Uterus (tissue), 3 donors: ENCODE measurements at regions not wholly inside any gene's neighbourhood (a gene's known extent, or its start where the extent isn't known, plus 50 kb on each side); places are given as distances from the start of the nearest gene placed in this dataset.

Source experiments
- DNase-seq, 2 donors: peaks; one replicate each; pipeline ENCODE4 v3.0.0-alpha.2; 2019 to 2020
- H3K27ac ChIP-seq, 2 donors: fragments of 200-600 bp; sonication (generic); 1 replicate in 1 of 2; 2 replicates in 1 of 2; pipeline ENCODE4 v1.5.1; 2016 to 2018
- H3K27me3 ChIP-seq, 2 donors: fragments of 200-600 bp; sonication (generic); one replicate each; pipeline ENCODE4 v1.5.1; 2018 to 2019; ENCODE audit warnings: control low read depth in 1 of 2
- H3K36me3 ChIP-seq, 2 donors: fragments of 200-600 bp; sonication (generic); one replicate each; pipeline ENCODE4 v1.5.1; 2019; ENCODE audit warnings: control low read depth in 1 of 2
- H3K4me1 ChIP-seq, 2 donors: fragments of 200-600 bp; sonication (generic); one replicate each; pipeline ENCODE4 v1.5.1; 2018 to 2019; ENCODE audit warnings: control low read depth in 1 of 2
- H3K4me3 ChIP-seq, 2 donors: fragments of 200-600 bp; sonication (generic); 1 replicate in 1 of 2; 2 replicates in 1 of 2; pipeline ENCODE4 v1.5.1; 2018 to 2019; ENCODE audit warnings: mild to moderate bottlenecking in 1 of 2
- H3K9me3 ChIP-seq, 2 donors: fragments of 200-600 bp; sonication (generic); one replicate each; pipeline ENCODE4 v1.5.1; 2019; ENCODE audit warnings: control low read depth in 1 of 2
- POLR2A ChIP-seq, 2 donors: fragments of 450-650 bp; IDR thresholded peaks; one replicate each; pipeline ENCODE4 v1.6.1; 2016; ENCODE audit warnings: antibody characterized with exemption in 2 of 2, mild to moderate bottlenecking in 1 of 2, moderate library complexity in 1 of 2
- intact Hi-C: fragments of 100-400 bp; cut with DNase I; formaldehyde crosslinking; loops from one replicate; pipeline ENCODE4 v1.15.1; 2023; ENCODE audit warnings: low total_unique reads
- TF ChIP-seq, protein P1 (sequence below), 4 experiments: fragments of 200-600 bp in 2 of 4; fragments of 450-650 bp in 2 of 4; sonication (generic) in 2 of 4; IDR thresholded peaks; one replicate each; pipeline ENCODE4 v1.5.1; 2016 to 2019; ENCODE audit warnings: antibody characterized with exemption in 4 of 4, mild to moderate bottlenecking in 2 of 4, moderate library complexity in 1 of 4
- donor health status: DM: yes; HTN: yes; CAD: no.

DNA sequence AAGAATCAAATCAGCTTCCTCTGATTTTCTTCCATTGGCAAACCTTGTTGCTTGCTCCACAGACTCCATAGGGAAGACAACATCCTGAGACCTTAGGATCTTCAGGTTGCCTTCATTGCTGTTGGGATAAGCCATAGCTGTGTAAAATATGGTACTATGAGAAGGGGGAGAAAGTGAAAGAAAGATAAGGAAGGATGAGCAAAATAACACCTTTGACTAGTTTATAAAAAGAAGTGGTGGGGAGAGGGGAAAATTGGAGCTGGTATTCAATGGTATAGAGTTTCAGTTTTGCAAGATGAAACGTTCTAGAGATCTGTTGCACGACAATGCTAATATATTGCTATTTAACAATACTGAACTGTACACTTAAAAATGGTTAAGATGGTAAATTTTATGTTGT, 180.4 kb upstream of the PHYHIPL start:
- no peaks in the 10 kb centered on the region for H3K4me1 ChIP-seq
- no peaks in the 10 kb centered on the region for H3K27me3 ChIP-seq
- no peaks in the 10 kb centered on the region for H3K36me3 ChIP-seq
- no peak overlapping the region for H3K4me3 ChIP-seq
- no peaks in the 10 kb centered on the region for H3K9me3 ChIP-seq
- no peak for TF ChIP-seq POLR2A (IDR thresholded peaks at IDR 0.05)
- TF ChIP-seq, protein P1, sequence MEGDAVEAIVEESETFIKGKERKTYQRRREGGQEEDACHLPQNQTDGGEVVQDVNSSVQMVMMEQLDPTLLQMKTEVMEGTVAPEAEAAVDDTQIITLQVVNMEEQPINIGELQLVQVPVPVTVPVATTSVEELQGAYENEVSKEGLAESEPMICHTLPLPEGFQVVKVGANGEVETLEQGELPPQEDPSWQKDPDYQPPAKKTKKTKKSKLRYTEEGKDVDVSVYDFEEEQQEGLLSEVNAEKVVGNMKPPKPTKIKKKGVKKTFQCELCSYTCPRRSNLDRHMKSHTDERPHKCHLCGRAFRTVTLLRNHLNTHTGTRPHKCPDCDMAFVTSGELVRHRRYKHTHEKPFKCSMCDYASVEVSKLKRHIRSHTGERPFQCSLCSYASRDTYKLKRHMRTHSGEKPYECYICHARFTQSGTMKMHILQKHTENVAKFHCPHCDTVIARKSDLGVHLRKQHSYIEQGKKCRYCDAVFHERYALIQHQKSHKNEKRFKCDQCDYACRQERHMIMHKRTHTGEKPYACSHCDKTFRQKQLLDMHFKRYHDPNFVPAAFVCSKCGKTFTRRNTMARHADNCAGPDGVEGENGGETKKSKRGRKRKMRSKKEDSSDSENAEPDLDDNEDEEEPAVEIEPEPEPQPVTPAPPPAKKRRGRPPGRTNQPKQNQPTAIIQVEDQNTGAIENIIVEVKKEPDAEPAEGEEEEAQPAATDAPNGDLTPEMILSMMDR (IDR thresholded peaks at IDR 0.05): no peak
- H3K27ac ChIP-seq: no peak overlapping the region
- intact Hi-C loops: no loop called here
- no peak for DNase-seq

DNA sequence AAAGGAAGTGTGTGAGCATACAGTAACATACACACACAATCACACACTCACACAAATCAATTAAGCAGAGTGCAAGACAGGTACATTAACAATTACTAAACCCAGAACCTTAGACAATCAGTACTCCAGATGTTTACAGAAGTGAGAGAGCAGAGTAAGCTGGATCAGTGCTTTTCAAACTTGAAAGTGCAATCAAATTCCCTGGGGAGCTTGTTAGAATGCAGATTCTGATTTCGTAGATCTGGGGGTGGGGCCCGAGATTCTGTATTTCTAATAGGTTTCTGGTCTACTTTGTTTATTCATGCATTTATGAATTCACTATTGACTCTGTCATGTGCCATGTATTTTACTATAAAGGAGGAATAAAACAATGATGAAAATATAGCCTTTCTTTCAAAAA, 179.6 kb upstream of the PHYHIPL start:
- no peaks in the 10 kb centered on the region for H3K36me3 ChIP-seq
- no peaks in the 10 kb centered on the region for H3K9me3 ChIP-seq
- H3K27me3 ChIP-seq: no peaks in the 10 kb centered on the region
- TF ChIP-seq, protein P1 (IDR thresholded peaks at IDR 0.05): no peak
- TF ChIP-seq POLR2A (IDR thresholded peaks at IDR 0.05): no peak
- DNase-seq: no peak
- intact Hi-C loops: no loop called here
- H3K4me1 ChIP-seq: no peaks in the 10 kb centered on the region
- no peak overlapping the region for H3K4me3 ChIP-seq
- H3K27ac ChIP-seq: no peak overlapping the region

DNA sequence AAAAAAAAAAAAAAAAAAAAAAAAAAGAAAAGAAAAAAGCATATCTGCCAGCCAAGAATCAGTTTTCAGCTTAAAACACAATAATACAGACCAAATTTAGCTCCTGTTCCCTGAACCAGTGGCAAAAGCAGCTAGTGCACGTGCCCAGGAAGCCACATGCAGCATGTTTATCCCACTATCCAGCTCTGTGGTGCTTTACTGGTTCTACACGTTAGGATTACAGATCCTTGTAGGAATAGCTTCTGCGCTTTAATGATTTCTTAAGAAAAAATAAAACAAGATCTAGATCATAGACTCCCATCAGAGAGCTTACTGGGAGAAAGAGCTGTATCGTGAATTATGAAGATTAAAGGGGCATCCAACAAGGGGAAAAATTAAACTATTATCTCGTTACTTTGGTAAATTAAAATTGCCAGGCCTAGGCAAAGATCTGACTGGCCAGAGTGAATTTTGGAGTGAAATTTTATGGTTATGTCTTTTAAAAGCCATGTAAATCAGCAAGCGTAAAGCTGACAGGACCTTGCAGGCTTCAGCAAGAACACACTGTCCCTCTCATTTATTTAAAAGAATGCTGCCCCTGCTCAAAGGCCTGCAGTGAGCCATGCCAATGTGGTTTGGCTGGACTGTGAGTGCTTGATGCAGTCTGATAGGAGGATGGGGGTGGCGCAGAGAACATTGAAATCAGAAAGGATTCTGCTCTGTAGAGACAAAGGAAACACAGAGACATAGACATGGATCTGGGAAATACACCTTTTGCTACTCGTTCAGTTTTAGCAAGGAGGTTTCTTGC, 177.3 kb upstream of the PHYHIPL start:
- Histone ChIP-seq H3K36me3 (no peaks in the 10 kb centered on the region), H3K4me3 (no peak overlapping the region), H3K4me1 (no peaks in the 10 kb centered on the region), H3K27me3 (no peaks in the 10 kb centered on the region), H3K27ac (peak overlapping the region; percentile 14 to 69), H3K9me3 (no peaks in the 10 kb centered on the region)
- TF ChIP-seq POLR2A (IDR thresholded peaks at IDR 0.05): no peak
- TF ChIP-seq, protein P1 (IDR thresholded peaks at IDR 0.05): no peak
- DNase-seq: peak; percentile 48 to 70
- intact Hi-C loops: no loop called here

DNA sequence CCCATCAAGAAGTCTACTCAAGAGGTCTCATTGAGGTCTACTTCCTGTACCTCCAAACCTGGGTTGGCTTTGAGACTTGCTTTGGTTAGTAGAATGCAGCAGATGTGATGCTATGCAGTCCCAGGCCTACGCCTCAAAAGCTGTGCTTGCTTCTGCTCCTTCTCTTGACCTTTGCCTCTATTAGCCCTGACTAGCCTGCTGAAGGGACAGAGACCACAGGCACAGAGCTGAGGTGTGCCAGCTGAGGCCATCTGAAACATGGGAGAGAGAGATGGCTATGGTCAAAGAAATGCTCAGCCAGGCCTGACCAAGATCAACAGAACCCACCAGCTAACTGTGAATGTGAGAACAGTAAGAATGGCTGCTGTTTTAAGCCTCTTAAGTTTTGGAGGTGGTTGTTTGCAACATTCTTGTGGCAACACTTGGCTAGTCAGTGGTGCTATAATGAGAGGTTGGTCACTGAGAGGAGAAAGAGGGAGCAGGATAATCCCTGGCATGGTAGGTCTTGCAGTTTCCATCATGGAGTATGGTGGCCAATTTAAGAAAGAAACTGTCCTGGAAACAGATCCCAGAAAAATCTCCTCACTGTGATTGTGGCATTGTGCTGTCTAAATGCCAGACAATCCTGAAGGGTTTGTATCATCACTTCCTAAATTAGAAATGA, 176.1 kb upstream of the PHYHIPL start:
- Histone ChIP-seq H3K9me3 (no peaks in the 10 kb centered on the region), H3K4me3 (no peak overlapping the region), H3K4me1 (no peaks in the 10 kb centered on the region), H3K36me3 (no peaks in the 10 kb centered on the region), H3K27ac (peak overlapping the region in 1 of 2 donors; percentile 69), H3K27me3 (no peaks in the 10 kb centered on the region)
- no peak for DNase-seq
- no peak for TF ChIP-seq POLR2A (IDR thresholded peaks at IDR 0.05)
- TF ChIP-seq, protein P1 (IDR thresholded peaks at IDR 0.05): no peak
- intact Hi-C loops: no loop called here

DNA sequence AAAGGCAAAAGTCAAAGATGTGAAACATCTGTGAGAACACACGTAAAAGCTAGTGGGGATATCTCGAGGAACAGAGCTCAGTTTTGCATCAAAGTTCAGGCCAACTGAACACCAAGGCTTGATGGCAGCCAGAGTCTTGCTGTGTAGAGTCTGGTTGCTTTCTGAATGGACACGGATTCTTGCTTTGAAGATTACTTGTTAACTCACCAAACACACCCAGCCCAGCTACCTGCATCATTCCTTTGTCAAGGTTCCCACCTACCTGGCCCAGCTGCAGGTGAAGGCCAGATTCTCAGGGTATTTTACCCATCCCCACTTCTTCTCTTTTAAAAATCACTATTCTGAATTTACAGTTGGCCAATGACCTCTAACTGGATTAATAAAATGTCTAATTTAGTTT, 174.4 kb upstream of the PHYHIPL start:
- TF ChIP-seq, protein P1 (IDR thresholded peaks at IDR 0.05): no peak
- TF ChIP-seq POLR2A (IDR thresholded peaks at IDR 0.05): no peak
- Histone ChIP-seq H3K27ac (no peak overlapping the region), H3K27me3 (no peaks in the 10 kb centered on the region), H3K4me1 (no peaks in the 10 kb centered on the region), H3K4me3 (no peak overlapping the region), H3K9me3 (no peaks in the 10 kb centered on the region), H3K36me3 (no peaks in the 10 kb centered on the region)
- intact Hi-C loops: no loop called here
- DNase-seq: no peak
